ENCODE measurements at regions not wholly inside any gene's neighbourhood (a gene's known extent, or its start where the extent isn't known, plus 50 kb on each side); places are given as distances from the start of the nearest gene placed in this dataset.

DNA sequence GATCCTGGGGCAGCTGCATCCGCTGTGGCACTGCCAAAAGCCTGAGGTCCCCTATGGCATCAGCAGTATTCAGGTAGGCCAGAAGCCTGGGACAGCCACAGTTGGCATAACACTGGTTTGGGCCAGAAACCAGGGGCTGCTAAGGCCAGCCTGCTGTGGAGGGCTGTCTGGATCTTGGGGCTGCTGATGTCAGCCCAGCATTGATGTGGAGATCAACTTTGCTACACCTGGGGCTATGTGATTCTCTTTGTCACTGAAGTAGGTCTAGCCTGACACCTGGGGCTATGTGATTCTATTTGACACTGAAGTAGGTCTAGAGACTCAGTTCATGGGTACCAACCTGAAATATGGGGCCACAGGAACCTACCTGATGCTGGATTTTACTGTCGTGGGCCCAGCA, 411.5 kb downstream of the RASEF start:
- H3K27ac ChIP-seq: no peak overlapping the region
- no peaks in the 10 kb centered on the region for H3K36me3 ChIP-seq
- no peaks in the 10 kb centered on the region for H3K4me1 ChIP-seq
- H3K4me3 ChIP-seq: no peak overlapping the region
- intact Hi-C loops (cut with DNase I; ENCODE audit: low total_unique reads) (loop anchor here (10.0 kb wide), 1 partner anchor 1533 kb away; no protein-coding TSS in a partner anchor), in situ Hi-C loops (cut with MboI; ENCODE audit: low pct_ligation_motif_present in 1 of 4, low pct_unique_long_range_greater_than_20kb in 1 of 4, low sequenced_read_pairs in 3 of 4) (no loop called here)
- 80 to 83% methylated on average over 1 to 2 of the region's 2 CpGs for WGBS, 2 donors (ENCODE audit: low coverage in 1 of 2)
- no peak for DNase-seq
- H3K9me3 ChIP-seq: peaks cover 0 to 15% of the 10 kb centered on the region in 2 donors
- TF ChIP-seq EP300 (IDR thresholded peaks at IDR 0.05; ENCODE audit: low read depth) (no peak), POLR2AphosphoS5 (IDR thresholded peaks at IDR 0.05) (no peak)
- H3K27me3 ChIP-seq: no peaks in the 10 kb centered on the region

DNA sequence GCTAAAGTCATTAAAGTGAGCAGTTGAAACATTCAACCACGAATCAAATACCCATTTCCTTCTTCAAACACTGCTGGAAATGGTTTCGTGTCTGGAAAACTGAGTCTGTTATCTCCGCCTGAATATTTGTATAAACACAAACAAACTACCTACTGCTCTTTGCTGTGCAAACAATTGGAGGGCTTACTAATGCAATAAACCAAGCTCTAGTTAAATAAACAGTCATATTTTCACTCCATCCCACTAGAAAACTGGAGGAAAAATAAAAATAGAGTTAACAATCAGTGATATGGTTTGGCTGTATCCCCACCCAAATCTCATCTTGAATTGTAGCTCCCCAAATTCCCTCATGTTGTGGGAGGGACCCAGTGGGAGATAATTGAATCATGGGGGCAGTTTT, 397.6 kb downstream of the RASEF start:
- Histone ChIP-seq H3K4me1 (no peaks in the 10 kb centered on the region), H3K36me3 (no peaks in the 10 kb centered on the region), H3K27ac (no peak overlapping the region), H3K27me3 (no peaks in the 10 kb centered on the region), H3K4me3 (no peak overlapping the region), H3K9me3 (no peaks in the 10 kb centered on the region)
- intact Hi-C loops (cut with DNase I; ENCODE audit: low total_unique reads): no loop called here
- WGBS, 2 donors (ENCODE audit: low coverage in 1 of 2): 33 to 39% methylated on average over 3 of the region's 3 CpGs
- in situ Hi-C loops (cut with MboI; ENCODE audit: low pct_ligation_motif_present in 1 of 4, low pct_unique_long_range_greater_than_20kb in 1 of 4, low sequenced_read_pairs in 3 of 4): no loop called here
- TF ChIP-seq, protein P1, sequence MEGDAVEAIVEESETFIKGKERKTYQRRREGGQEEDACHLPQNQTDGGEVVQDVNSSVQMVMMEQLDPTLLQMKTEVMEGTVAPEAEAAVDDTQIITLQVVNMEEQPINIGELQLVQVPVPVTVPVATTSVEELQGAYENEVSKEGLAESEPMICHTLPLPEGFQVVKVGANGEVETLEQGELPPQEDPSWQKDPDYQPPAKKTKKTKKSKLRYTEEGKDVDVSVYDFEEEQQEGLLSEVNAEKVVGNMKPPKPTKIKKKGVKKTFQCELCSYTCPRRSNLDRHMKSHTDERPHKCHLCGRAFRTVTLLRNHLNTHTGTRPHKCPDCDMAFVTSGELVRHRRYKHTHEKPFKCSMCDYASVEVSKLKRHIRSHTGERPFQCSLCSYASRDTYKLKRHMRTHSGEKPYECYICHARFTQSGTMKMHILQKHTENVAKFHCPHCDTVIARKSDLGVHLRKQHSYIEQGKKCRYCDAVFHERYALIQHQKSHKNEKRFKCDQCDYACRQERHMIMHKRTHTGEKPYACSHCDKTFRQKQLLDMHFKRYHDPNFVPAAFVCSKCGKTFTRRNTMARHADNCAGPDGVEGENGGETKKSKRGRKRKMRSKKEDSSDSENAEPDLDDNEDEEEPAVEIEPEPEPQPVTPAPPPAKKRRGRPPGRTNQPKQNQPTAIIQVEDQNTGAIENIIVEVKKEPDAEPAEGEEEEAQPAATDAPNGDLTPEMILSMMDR (IDR thresholded peaks at IDR 0.05): no peak
- no peak for TF ChIP-seq POLR2AphosphoS5 (IDR thresholded peaks at IDR 0.05)
- no peak for TF ChIP-seq EP300 (IDR thresholded peaks at IDR 0.05; ENCODE audit: low read depth)
- TF ChIP-seq POLR2A (IDR thresholded peaks at IDR 0.05): no peak
- DNase-seq: no peak

DNA sequence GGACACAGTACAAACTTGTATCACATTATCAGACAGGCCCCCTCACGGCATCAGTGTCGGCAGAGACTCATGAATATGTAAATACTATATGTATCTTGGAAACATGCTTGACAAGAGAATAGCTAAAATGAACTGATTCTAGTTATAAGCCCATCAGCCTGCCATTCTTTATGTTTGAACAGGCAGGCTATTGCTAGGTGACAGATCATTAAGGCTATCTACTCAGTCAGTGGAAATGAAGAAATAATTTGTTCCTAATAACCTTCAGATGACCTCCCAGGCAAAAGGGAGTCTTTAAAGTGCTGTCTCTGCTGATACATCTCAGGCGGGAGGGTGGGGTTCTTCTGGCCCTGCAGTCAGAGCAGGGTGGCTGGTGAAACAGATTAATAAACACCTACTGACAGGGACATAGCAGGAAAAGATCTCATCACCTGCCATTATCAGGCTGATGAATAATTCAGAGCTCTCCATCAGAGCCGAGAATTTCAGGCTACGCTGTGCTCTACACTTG, 394.2 kb downstream of the RASEF start:
- DNase-seq: no peak
- WGBS, 2 donors (ENCODE audit: low coverage in 1 of 2): 20 to 86% methylated on average over 2 to 5 of the region's 5 CpGs
- H3K36me3 ChIP-seq: no peaks in the 10 kb centered on the region
- no peak overlapping the region for H3K4me3 ChIP-seq
- no peak overlapping the region for H3K27ac ChIP-seq
- H3K9me3 ChIP-seq: no peaks in the 10 kb centered on the region
- intact Hi-C loops (cut with DNase I; ENCODE audit: low total_unique reads): no loop called here
- in situ Hi-C loops (cut with MboI; ENCODE audit: low pct_ligation_motif_present in 1 of 4, low pct_unique_long_range_greater_than_20kb in 1 of 4, low sequenced_read_pairs in 3 of 4): no loop called here
- no peaks in the 10 kb centered on the region for H3K4me1 ChIP-seq
- TF ChIP-seq POLR2AphosphoS5 (IDR thresholded peaks at IDR 0.05) (no peak), POLR2A (IDR thresholded peaks at IDR 0.05) (no peak), EP300 (IDR thresholded peaks at IDR 0.05; ENCODE audit: low read depth) (no peak)
- TF ChIP-seq, protein P1 (IDR thresholded peaks at IDR 0.05): no peak
- H3K27me3 ChIP-seq: no peaks in the 10 kb centered on the region

DNA sequence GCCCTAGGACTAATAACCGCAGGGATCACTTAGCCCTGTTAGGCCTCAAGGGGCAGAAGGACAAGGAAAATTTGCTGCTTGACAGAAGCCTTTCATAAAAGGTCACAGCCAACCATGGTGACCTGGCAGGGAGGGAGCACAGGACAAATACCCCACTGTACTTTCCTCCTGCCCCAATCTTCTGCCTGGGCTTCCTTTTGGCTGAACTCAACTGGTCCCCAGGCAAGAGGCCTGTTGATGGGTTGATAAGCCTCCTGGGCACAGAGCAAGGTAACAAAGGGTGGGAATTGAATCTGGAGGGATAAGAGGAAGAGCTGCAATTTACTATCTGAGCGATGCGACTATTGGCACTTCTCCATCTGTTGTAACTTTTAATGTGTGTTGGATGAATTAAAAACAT, 392.9 kb downstream of the RASEF start:
- intact Hi-C loops (cut with DNase I; ENCODE audit: low total_unique reads) (no loop called here), in situ Hi-C loops (cut with MboI; ENCODE audit: low pct_ligation_motif_present in 1 of 4, low pct_unique_long_range_greater_than_20kb in 1 of 4, low sequenced_read_pairs in 3 of 4) (no loop called here)
- 61 to 79% methylated on average over 3 of the region's 3 CpGs for WGBS, 2 donors (ENCODE audit: low coverage in 1 of 2)
- no peaks in the 10 kb centered on the region for H3K36me3 ChIP-seq
- H3K4me3 ChIP-seq: no peak overlapping the region
- no peak for DNase-seq
- H3K27me3 ChIP-seq: no peaks in the 10 kb centered on the region
- no peak overlapping the region for H3K27ac ChIP-seq
- H3K4me1 ChIP-seq: no peaks in the 10 kb centered on the region
- H3K9me3 ChIP-seq: no peaks in the 10 kb centered on the region
- TF ChIP-seq POLR2AphosphoS5 (IDR thresholded peaks at IDR 0.05) (no peak), EP300 (IDR thresholded peaks at IDR 0.05; ENCODE audit: low read depth) (no peak), POLR2A (IDR thresholded peaks at IDR 0.05) (no peak)
- TF ChIP-seq, protein P1 (IDR thresholded peaks at IDR 0.05): no peak

DNA sequence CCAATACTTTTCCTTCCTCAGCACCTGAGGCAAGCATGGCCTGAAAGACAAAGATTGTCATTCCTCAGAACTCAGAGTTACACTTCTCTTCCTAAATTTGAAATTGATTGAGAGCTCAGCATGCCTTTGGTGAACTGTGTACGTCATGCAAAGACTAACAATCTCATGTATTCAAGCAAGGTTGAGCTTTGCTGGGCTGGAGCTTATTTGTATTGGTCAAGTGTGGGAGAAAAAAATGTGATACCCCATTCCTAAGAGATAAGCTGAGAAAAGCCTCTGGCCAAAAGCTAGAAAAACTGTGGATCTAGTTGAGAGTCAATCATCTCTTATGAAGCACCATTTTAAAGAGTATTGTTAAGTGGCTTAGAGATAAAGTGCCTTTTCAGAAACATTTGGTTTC, 392.2 kb downstream of the RASEF start:
- H3K4me1 ChIP-seq: no peaks in the 10 kb centered on the region
- in situ Hi-C loops (cut with MboI; ENCODE audit: low pct_ligation_motif_present in 1 of 4, low pct_unique_long_range_greater_than_20kb in 1 of 4, low sequenced_read_pairs in 3 of 4): no loop called here

More for the DNA sequence above, 392.2 kb downstream of the RASEF start:
- Histone ChIP-seq H3K9me3 (no peaks in the 10 kb centered on the region), H3K27me3 (no peaks in the 10 kb centered on the region), H3K4me3 (no peak overlapping the region), H3K36me3 (no peaks in the 10 kb centered on the region), H3K27ac (no peak overlapping the region)
- intact Hi-C loops (cut with DNase I; ENCODE audit: low total_unique reads): no loop called here
- DNase-seq: no peak
- WGBS, 2 donors (ENCODE audit: low coverage in 1 of 2): 85% methylated on average over 1 of the region's 1 CpG; no CpG with 5 or more reads in 1 of the 2 donors
- TF ChIP-seq POLR2A (IDR thresholded peaks at IDR 0.05) (no peak), EP300 (IDR thresholded peaks at IDR 0.05; ENCODE audit: low read depth) (no peak), POLR2AphosphoS5 (IDR thresholded peaks at IDR 0.05) (no peak)
- TF ChIP-seq, protein P1 (IDR thresholded peaks at IDR 0.05): no peak

Measured in transverse colon (tissue), 4 donors.